GM21526 (cell line): ENCODE measurements at regions not wholly inside any gene's neighbourhood (a gene's known extent, or its start where the extent isn't known, plus 50 kb on each side); places are given as distances from the start of the nearest gene placed in this dataset.
"Not testable (repeated sequence)": the region's sequence is repeated elsewhere in the genome, so short reads cannot be mapped to it uniquely, and the experiment has no call there.

Experiments
- ATAC-seq: cut with Tn5 transposase; IDR thresholded peaks from one replicate; pipeline ENCODE4 v1.9.1; 2021; ENCODE audit warnings: moderate library complexity; ENCODE audit not compliant: unreplicated experiment, low FRiP score

DNA sequence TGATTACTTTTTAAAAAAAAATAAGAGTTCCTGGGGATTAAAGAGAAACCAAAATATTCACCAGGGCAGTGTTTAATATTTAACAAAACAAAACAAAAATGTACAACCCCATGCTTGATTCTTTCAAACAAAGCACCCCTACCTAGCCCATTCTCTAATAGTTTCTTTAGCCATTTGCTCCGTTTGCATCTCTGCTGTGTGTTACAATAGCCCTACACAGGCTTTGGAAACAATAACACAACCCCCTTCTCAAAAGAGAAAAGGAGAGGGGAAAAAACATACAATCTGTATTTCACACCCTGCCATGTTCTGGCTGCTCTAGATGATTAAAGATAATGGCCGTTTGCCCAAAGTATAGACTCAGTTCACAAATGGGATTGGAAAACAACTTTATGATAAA lies 302.9 kb downstream of the CPS1 start:
- no peak for ATAC-seq

DNA sequence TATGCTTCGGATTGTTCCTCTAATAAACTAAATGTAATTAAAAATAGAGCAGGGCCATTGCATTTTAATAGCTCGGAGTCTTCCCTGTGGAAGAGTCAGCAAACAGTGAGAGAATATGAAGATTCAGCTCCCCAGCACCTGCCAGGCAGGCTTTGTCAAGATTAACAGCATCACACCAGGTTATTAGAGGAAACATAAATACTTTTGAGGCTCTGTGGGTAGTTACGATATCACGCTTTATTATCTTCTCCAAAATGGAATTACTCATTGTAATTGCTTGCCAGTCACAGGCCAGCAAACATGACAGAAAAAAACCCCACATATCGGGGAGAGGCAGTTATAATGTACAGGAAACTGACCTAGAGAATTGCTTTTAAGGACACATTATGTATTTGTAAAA lies 303.9 kb downstream of the CPS1 start:
- ATAC-seq, result no peak

DNA sequence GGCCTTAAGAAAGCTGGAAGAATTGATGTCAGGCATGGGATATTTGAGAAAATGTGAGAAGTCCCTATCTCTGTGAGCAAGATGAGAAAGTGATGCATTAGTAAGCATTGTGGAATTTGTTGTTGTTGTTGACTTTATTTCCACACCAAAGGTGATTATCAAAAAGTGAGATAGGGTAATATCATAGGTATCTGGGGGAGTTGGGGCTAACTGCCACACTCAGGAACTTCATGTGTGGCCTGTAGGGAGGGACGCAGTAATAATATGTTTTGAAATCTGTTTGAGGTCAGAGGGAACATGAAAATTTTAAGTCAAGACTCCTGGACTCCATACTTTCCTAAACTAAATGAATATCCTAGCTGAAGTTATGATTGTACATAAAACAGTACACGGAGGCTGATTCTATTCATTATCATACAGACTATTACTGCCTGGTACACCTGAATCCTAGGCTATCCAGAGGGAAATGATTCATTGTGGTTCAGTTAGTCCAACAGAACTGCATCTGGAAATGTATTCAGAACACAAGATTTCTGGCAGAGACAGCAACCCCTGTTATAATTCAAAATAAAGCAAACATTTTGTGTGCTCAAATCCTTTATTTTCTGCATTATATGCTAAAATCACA lies 304.8 kb downstream of the CPS1 start:
- ATAC-seq, result no peak

DNA sequence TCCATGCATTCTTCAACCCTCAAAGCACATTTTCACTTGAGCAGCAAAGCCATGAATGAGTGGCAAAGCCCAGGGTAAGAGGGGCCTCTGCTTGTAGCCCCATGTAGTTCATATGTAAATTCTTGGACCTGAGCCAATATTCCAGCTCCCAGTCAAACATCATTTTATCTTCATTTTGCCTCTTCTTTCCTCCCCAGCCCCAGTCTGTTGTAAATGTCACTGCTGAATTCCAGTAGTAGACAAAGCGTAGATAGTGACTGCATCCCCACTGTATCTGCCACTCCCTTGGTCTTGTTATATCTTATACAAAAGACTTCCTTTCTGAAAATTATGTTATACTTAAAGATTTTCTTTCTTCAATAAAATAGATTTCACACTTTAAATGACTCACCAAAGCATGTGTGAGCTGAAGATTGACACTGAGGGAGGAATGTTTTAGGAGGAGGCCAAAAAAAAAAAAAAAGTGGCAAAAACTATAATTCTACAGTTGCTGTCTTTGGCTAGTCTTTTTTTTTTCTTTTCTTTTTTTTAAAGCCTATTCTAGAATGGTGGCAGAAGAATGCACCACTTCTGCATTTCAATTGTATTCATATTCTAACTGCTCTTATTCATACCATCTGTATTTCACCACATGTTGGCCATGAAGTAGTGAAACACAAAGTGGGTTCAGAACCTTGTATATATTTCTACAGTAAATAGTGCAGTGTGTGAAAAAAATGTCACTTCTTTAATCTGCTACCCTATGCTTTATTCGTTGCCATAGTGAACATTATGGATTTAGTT lies 306.1 kb downstream of the CPS1 start:
- ATAC-seq, result no peak

DNA sequence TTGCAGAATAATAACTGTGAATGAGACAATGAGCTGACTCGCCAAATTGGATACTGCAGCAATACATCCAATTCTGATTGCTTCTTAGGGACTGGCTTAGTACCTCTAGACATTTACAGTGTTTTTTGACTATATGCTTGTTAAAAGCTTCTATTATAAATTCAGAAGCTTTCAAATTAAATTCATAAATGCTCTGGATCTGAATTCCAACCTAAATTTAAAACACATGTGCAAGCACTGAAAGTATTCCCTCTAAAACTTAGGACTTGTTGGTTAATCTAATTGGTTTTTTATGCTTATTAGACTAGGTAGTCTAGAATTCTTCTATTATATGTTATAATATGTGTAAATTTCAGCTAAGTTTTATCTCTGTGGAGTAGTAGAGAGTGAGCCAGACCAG lies 306.9 kb downstream of the CPS1 start:
- ATAC-seq, result no peak

DNA sequence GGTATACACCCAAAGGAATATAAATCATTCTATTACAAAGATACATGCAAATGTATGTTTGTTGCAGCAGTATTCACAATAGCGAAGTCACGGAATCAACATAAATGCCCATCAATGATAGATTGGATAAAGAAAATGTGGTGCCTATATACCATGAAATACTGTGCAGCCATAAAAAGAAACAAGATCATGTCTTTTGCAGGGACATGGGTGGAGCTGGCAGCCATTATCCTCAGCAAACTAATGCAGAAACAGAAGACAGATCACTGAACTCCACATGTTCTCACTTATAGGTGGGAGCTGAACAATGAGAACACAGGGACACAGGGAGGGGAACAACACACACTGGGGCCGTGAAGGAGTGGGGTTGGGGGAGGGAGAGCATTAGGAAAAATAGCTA lies 315.2 kb downstream of the CPS1 start:
- not testable (repeated sequence) for ATAC-seq

DNA sequence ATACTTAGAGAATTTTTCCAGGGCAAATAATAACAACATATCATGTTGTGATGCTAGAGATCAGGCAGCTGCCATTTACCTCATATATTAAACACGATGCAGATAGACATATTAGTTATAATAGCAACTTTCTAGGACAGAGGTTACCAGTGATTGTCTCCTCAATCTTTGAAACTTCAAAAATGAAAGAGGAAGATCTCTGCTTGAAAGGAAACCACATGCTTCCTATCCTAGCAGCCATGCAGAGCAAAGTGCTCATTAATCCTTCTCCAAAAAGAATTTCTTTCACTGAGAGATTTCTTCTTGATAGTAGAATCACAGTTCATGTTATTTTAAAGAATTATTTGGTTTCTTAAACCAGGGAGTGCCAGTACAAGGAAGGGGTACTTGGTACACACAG lies 317.2 kb downstream of the CPS1 start:
- no peak for ATAC-seq

DNA sequence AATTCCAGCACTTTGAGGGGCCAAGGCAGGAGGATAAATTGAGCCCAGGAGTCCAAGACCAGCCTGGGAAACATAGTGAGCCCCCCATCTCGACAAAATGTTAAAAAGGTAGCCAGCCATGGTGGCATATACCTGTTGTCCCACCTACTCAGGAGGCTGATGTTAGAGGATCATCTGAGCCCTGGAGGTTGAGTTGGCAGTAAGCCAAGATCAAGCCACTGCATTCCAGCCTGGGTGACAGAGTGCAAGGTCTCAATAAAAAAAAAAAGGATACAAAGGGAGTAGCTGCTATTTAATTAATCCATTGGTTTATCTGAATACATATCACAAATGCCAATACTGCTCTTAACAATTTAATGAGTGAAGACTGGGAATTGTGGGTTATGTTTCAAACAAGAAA lies 327.8 kb downstream of the CPS1 start:
- ATAC-seq, result no peak

DNA sequence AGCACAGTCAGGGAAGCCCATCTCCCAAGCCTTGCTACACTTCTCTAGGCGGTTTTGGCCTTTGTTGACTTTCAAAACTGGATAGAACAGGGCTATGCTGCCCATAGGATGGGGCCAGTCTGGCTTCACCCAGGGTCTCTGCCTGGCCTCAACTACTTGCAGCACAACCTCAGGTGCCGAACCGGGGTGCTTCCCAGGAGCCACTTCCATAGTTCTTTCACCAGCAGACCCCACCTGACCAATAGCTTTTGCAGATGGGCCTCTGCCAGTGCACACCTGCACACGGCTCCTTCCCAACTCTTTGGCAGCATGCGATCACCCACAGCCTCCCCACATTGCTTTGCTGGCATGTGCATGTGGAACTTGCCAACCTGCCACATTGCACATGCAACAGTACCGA lies 331.6 kb downstream of the CPS1 start:
- no peak for ATAC-seq

DNA sequence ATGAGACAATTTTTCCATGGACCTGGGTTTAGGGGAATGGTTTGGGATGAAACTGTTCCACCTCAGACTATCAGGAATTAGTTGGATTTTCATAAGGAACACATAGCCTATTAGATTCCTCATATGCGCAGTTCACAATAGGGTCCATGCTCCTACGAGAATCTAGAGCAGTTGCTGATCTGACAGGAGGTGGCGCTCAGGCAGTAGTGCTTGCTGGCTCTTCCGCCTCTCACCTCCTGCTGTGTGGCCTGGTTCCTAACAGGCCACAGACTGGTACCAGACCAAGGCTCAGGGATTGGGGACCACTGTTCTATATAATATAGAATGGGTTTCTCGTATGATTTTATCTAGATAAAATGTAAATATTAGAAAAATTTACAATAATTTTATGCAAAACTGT lies 338.7 kb downstream of the CPS1 start:
- ATAC-seq, result no peak

DNA sequence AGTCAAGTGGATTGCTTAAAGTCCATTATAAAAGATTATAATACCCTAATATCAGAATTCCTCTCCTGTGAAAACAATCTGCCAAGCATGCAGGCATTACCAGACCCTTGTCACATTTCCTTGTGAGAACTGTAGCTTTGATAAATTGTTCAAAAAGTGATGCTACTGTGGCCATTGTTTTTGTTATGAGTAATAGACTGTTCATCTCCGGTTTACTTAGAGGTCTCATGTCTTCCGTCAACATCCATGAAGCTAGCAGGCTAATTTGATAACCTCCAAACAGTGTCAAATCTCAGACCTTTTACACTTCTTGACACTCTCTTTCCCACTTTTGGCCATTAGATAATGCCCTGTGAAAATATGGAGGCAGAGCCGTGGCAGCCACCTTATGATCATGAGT lies 342.7 kb downstream of the CPS1 start:
- no peak for ATAC-seq

DNA sequence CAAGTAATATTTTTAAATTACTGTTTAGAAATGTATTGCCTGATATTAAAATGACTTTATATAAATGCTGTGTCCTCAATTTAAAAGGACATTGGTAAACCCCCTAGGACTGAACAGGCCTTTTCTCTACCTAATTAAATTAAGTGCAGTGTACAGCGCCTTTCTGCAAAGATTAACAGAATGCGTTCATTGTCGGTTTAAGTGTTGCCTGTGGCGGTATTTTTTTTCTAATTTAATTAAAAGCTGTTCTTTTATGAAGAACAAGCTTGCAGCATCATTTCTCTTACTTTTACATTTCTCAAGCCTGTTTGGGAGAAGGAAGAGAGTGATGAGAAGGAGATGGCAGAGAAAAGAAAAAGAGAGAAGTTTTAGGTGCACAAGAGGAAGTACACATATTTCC lies 344.9 kb downstream of the CPS1 start:
- ATAC-seq, result no peak

DNA sequence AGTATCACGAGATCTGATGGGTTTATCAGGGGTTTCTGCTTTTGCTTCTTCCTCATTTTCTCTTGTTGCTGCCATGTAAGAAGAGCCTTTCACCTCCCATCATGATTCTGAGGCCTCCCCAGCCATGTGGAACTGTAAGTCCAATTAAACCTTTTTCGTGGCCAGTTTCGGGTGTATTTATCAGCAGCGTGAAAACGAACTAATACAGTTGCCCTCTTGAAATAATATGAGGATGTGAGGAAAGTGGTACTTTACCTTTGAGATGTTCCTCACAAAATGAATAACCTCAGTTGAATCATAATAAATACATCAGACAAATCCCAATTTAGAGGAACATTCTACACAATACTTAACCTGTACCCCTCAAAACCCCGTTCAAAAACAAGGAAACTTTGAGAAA lies 356.4 kb downstream of the CPS1 start:
- ATAC-seq, result no peak

DNA sequence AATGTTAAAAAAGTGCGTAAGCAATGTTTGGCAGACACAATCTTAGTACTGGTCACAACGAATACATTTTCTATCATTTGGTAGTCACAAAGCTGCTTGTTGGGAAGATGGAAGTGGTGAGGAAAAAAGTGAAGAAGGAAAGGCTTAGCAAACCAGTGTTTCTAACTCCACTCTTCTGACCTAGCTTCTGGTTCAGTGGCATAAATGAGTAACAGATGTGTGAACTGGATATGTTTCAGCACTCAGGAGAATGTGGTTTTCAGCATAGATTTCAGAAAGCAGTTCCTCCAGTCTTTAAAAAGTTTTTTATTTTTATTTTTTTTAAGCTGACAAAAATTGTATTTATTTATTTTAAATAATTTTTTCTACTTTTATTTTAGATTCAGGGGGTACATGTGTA lies 357.1 kb downstream of the CPS1 start:
- no peak for ATAC-seq

DNA sequence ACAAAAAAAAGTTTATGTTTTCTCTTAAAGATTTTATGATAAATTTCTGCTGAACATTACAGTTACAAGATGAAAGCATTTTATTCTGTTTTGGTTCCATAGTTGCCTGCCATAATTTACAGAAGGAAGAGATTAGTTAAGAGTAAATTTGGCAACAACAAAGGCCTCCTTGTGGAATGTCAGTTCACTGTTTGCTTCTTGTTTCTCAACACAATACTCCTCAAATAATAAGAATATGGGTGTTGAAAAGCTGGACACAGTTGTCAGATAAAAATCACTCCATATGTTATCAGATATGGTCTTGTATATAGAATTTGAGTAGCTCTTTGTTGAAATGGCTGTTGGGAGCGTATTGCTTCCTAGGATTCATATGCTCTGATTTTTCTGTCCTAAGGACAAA lies 359.5 kb downstream of the CPS1 start:
- no peak for ATAC-seq

DNA sequence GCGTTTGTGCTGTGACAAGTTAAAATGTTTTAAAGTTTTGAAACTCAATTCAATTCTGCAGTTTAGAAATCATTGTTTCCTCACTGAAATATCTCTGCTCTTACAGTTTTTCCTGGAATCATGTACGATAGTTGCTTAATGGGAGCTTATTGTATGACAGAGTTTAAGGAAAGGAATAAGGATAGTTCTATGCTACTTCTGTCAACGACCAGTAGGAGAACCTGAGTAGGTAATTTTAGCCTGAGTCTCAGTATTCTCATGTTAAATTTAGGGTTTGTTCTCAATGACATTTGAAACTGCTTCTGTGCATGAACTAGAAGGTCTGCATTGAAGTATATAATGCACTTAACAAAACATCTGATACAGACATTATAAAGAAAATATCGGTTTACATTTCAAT lies 361.1 kb downstream of the CPS1 start:
- ATAC-seq, result no peak

DNA sequence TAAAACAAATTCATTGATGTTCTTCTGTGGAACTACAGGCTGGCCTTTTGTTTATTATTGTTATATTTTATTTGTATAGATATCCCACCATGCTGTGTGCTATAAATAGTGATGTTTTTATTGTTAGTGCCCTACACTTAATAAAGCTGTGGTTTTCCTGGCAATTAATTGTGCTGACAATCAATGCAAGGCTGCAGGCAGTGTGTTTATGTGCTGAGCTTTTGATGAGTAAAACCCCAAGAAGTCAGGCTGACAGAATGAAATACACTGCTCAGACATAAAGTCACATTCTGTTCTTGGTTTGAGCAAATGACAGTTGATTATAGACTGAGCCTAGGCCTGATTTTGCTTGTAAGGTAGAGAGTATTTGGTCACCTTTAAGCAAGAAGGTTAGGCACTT lies 362.7 kb downstream of the CPS1 start:
- ATAC-seq, result no peak

DNA sequence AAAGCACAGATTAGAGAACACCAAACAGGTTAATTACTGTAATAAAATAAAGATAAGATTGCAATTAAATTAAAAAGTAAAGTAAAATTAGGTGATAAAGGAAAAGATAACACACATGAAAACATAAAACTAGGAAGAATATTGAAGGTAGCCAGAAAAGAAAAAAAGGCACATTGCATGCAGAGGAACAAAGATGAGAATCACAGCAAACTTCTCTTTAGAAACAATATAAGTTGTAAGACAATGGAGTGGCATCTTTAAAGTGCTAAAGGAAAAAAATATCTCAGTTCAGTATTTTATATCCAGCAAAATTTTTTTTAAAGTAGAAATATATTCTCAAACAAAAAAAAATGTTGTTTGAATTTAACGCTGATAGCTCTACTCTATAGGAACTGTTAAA lies 366.0 kb downstream of the CPS1 start:
- no peak for ATAC-seq

DNA sequence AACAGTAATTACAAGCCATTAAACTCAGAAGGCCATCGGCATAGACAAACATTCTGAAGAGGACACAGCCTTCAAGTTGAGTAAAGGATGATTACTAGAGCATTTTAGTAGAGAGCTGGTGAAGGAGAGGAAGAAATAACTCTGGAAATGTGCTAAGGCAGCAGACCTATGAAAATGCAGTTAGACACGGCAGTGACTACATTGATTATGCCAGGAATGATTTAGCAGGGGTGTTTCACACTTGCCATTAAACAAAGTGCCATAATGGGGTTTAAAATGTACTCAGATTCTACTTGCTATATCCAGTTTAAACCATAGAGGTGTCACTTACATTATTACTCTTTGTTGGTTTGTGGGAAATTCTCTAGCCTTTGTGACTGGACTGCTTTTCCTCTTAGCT lies 372.3 kb downstream of the CPS1 start:
- no peak for ATAC-seq

DNA sequence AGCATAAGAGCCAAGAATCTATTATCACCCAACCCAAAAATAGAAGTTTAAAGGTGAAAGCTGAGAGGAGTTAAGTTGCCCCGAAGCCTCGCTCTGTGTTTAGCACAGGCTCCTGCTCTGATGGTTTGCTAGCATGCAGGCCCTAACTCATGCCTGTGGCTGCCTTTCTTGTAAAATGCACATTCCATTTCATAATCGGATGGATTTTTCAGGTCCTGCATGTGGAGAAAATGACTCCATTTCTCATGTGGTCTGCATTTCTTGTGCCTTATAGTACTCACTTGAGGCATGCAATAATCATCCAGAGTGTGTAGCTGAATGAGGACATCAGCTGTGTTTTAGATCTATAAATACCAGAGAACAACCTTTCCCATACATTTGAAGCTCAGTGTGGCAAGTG lies 381.8 kb downstream of the CPS1 start:
- no peak for ATAC-seq

DNA sequence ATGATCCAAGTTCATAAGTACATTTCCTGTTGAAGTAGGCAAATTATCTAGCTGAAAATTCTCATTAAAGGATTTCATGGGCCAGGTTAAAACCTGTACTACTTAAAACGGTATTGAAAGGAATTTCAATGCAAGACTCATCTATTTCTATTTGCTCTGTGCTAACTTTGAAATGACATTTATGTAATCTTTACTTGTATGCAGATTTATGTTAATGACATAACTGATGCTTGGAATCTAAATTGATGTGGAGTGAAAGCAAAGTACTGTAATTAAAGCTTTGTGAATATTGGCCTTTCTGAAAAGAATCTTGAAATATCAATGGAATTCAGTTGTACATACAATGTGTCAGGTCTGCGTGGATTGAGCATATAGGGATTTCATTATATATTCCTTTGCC lies 390.0 kb downstream of the CPS1 start:
- no peak for ATAC-seq

DNA sequence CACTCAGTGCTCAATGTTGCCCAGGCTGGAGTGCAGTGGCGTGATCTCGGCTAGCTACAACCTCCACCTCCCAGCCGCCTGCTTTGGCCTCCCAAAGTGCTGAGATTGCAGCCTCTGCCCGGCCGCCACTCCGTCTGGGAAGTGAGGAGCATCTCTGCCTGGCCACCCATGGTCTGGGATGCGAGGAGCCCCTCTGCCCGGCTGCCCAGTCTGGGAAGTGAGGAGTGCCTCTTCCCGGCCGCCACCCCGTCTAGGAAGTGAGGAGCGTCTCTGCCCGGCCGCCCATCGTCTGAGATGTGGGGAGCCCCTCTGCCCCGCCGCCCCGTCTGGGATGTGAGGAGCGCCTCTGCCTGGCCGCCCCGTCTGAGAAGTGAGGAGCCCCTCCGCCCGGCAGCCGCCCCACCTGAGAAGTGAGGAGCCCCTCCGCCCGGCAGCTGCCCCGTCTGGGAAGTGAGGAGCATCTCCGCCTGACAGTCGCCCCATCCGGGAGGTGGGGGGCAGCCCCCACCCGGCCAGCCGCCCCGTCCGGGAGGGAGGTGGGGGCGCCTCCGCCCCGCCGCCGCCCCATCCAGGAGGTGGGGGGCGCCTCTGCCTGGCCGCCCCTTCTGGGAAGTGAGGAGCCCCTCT lies 394.1 kb downstream of the CPS1 start:
- ATAC-seq, result not testable (repeated sequence)
